IMR-90 (cell line): ENCODE measurements at regions not wholly inside any gene's neighbourhood (a gene's known extent, or its start where the extent isn't known, plus 50 kb on each side); places are given as distances from the start of the nearest gene placed in this dataset.

ENCODE experiments used
- ATAC-seq: fragments of 200-7000 bp; cut with Tn5 transposase; 2 replicates; pipeline ENCODE4 v1.9.1; 2020; ENCODE audit warnings: low read depth, mild to moderate bottlenecking, moderate library complexity
- BruUV-seq: library from RNA; stranded (reverse); fragments of 400-500 nt; replicated peaks from 2 replicates; lab custom pipeline; 2021; lab: Mats Ljungman, UMichigan
- CTCF ChIA-PET: fragments of 300-600 bp; formaldehyde crosslinking; extraction: SDS; loops from one replicate; lab custom pipeline; 2021; ENCODE audit warnings: antibody characterized with exemption; lab: Yijun Ruan, JAX
- POLR2A ChIA-PET: fragments of 300-600 bp; sonication (Branson Sonifier 250); formaldehyde crosslinking; loops from one replicate; lab custom pipeline; 2022; ENCODE audit warnings: antibody characterized with exemption; ENCODE audit not compliant: unreplicated experiment; lab: Charles Lee
- DNase-seq: peaks from one replicate; pipeline ENCODE4 v3.0.0; 2013
- H2AFZ ChIP-seq: replicated peaks from 2 replicates; pipeline ENCODE3; 2013; ENCODE audit warnings: low read length, mild to moderate bottlenecking; ENCODE audit not compliant: poor library complexity
- H2AK5ac ChIP-seq: 2 replicates; pipeline ENCODE4 v1.6.1; 2013; ENCODE audit warnings: low read depth, low read length, inconsistent platforms
- H2AK9ac ChIP-seq: replicated peaks from 2 replicates; pipeline ENCODE3; 2013; ENCODE audit warnings: mild to moderate bottlenecking, low read depth, low read length, moderate library complexity; ENCODE audit not compliant: poor library complexity
- H2BK120ac ChIP-seq: 2 replicates; pipeline ENCODE4 v1.6.1; 2013; ENCODE audit warnings: low read depth, low read length, inconsistent platforms
- H2BK15ac ChIP-seq: 3 replicates; pipeline ENCODE4 v1.6.1; 2013; ENCODE audit warnings: low read depth, low read length, inconsistent platforms
- H2BK20ac ChIP-seq: 2 replicates; pipeline ENCODE4 v1.6.1; 2013; ENCODE audit warnings: low read depth, mild to moderate bottlenecking, inconsistent platforms, low read length, moderate library complexity
- H2BK5ac ChIP-seq: 2 replicates; pipeline ENCODE4 v1.6.1; 2013; ENCODE audit warnings: mild to moderate bottlenecking, low read depth, low read length, inconsistent platforms; ENCODE audit not compliant: poor library complexity, severe bottlenecking
- H3K14ac ChIP-seq: replicated peaks from 2 replicates; pipeline ENCODE4 v1.6.1; 2013; ENCODE audit warnings: low read depth, low read length, inconsistent platforms
- H3K18ac ChIP-seq: 2 replicates; pipeline ENCODE4 v1.6.1; 2013; ENCODE audit warnings: low read depth, low read length, control low read depth
- H3K23ac ChIP-seq: 2 replicates; pipeline ENCODE4 v1.6.1; 2013; ENCODE audit warnings: low read depth, low read length, inconsistent platforms
- H3K27ac ChIP-seq: 2 replicates; pipeline ENCODE4 v1.5.1; 2013; ENCODE audit warnings: mild to moderate bottlenecking, control low read depth, low read length; ENCODE audit not compliant: insufficient read depth
- H3K27me3 ChIP-seq: 2 replicates; pipeline ENCODE4 v1.6.1; 2013; ENCODE audit warnings: low read length; ENCODE audit not compliant: control insufficient read depth, insufficient read depth
- H3K36me3 ChIP-seq: 2 replicates; pipeline ENCODE4 v1.6.1; 2013; ENCODE audit warnings: low read length, mixed read lengths; ENCODE audit not compliant: control insufficient read depth, insufficient read depth
- H3K4ac ChIP-seq: 2 replicates; pipeline ENCODE4 v1.6.1; 2013; ENCODE audit warnings: low read depth, low read length, inconsistent platforms
- H3K4me1 ChIP-seq: 2 replicates; pipeline ENCODE4 v1.6.1; 2013; ENCODE audit warnings: low read length, mixed read lengths; ENCODE audit not compliant: control insufficient read depth, insufficient read depth
- H3K4me2 ChIP-seq: 2 replicates; pipeline ENCODE4 v1.6.1; 2013; ENCODE audit warnings: low read depth, mild to moderate bottlenecking, control low read depth, low read length, moderate library complexity
- H3K4me3 ChIP-seq: 2 replicates; pipeline ENCODE4 v1.5.1; 2013; ENCODE audit warnings: low read depth, mild to moderate bottlenecking, control low read depth, low read length, moderate library complexity; ENCODE audit not compliant: insufficient read depth
- H3K56ac ChIP-seq: 2 replicates; pipeline ENCODE4 v1.6.1; 2013; ENCODE audit warnings: low read length, inconsistent platforms; ENCODE audit not compliant: insufficient read depth; ENCODE audit errors: extremely low read depth
- H3K79me1 ChIP-seq, 2 experiments: 2 replicates each; pipeline ENCODE4 v1.6.1; 2013; ENCODE audit warnings: low read length in 2 of 2, inconsistent platforms in 1 of 2, low read depth in 1 of 2
- H3K9ac ChIP-seq: 2 replicates; pipeline ENCODE4 v1.6.1; 2013; ENCODE audit warnings: low read depth, low read length, control low read depth
- H3K9me1 ChIP-seq: 2 replicates; pipeline ENCODE4 v1.6.1; 2013; ENCODE audit warnings: low read length, inconsistent platforms; ENCODE audit not compliant: insufficient read depth
- H3K9me3 ChIP-seq: 2 replicates; pipeline ENCODE4 v1.6.1; 2013; ENCODE audit warnings: low read length; ENCODE audit not compliant: control insufficient read depth, insufficient read depth
- H4K20me1 ChIP-seq: 2 replicates; pipeline ENCODE4 v1.6.1; 2013; ENCODE audit warnings: low read length, inconsistent platforms; ENCODE audit not compliant: insufficient read depth
- H4K5ac ChIP-seq: 2 replicates; pipeline ENCODE4 v1.6.1; 2013; ENCODE audit warnings: mild to moderate bottlenecking, low read depth, low read length, control low read depth
- H4K8ac ChIP-seq, 2 experiments: 2 replicates each; pipeline ENCODE4 v1.6.1; 2013; ENCODE audit warnings: low read depth in 2 of 2, low read length in 2 of 2, control low read depth in 1 of 2, inconsistent platforms in 1 of 2
- H4K91ac ChIP-seq: 2 replicates; pipeline ENCODE4 v1.6.1; 2013; ENCODE audit warnings: low read depth, low read length, inconsistent platforms; ENCODE audit not compliant: insufficient read depth
- BHLHE40 ChIP-seq: fragments of 150-350 bp; IDR thresholded peaks from 2 replicates; pipeline ENCODE4 v1.6.1; 2016; ENCODE audit warnings: mild to moderate bottlenecking, low read depth, low read length
- CEBPB ChIP-seq: IDR thresholded peaks from 2 replicates; pipeline ENCODE4 v1.6.1; 2012; ENCODE audit warnings: low read depth, low read length, improper control_type of control experiment
- CHD1 ChIP-seq: IDR thresholded peaks from 2 replicates; pipeline ENCODE4 v1.6.1; 2012; ENCODE audit warnings: low read depth, low read length, improper control_type of control experiment
- CTCF ChIP-seq: conservative IDR thresholded peaks from 2 replicates; pipeline ENCODE4 v1.5.1; 2012; ENCODE audit warnings: mild to moderate bottlenecking, low read depth, low read length, improper control_type of control experiment
- ELK1 ChIP-seq: fragments of 150-350 bp; IDR thresholded peaks from 2 replicates; pipeline ENCODE4 v1.6.1; 2016; ENCODE audit warnings: low read depth, mild to moderate bottlenecking, low read length, moderate library complexity, borderline replicate concordance
- FOS ChIP-seq: fragments of 150-350 bp; IDR thresholded peaks from 2 replicates; pipeline ENCODE4 v1.6.1; 2016; ENCODE audit warnings: low read depth, low read length
- MAFK ChIP-seq: IDR thresholded peaks from 2 replicates; pipeline ENCODE4 v1.6.1; 2012; ENCODE audit warnings: low read depth, low read length, improper control_type of control experiment
- MXI1 ChIP-seq: IDR thresholded peaks from 2 replicates; pipeline ENCODE4 v1.6.1; 2012; ENCODE audit warnings: low read depth, mild to moderate bottlenecking, low read length, moderate library complexity, borderline replicate concordance
- NFE2L2 ChIP-seq: fragments of 150-350 bp; IDR thresholded peaks from 2 replicates; pipeline ENCODE4 v1.6.1; 2016; ENCODE audit warnings: low read depth, mild to moderate bottlenecking, low read length
- POLR2A ChIP-seq: IDR thresholded peaks from 2 replicates; pipeline ENCODE4 v1.6.1; 2012; ENCODE audit warnings: mild to moderate bottlenecking, low read depth, low read length
- RAD21 ChIP-seq: IDR thresholded peaks from 2 replicates; pipeline ENCODE4 v1.6.1; 2012; ENCODE audit warnings: low read length, improper control_type of control experiment
- RCOR1 ChIP-seq: IDR thresholded peaks from 2 replicates; pipeline ENCODE4 v1.6.1; 2012; ENCODE audit warnings: mild to moderate bottlenecking, low read length, improper control_type of control experiment; ENCODE audit not compliant: insufficient replicate concordance
- RFX5 ChIP-seq: IDR thresholded peaks from 2 replicates; pipeline ENCODE4 v1.8.0; 2012; ENCODE audit warnings: low read depth, mild to moderate bottlenecking, low read length, moderate library complexity
- SMC3 ChIP-seq: fragments of 150-350 bp; IDR thresholded peaks from 2 replicates; pipeline ENCODE4 v1.6.1; 2016; ENCODE audit warnings: low read depth, mild to moderate bottlenecking, antibody characterized with exemption, low read length, moderate library complexity
- USF2 ChIP-seq: fragments of 150-350 bp; IDR thresholded peaks from 2 replicates; pipeline ENCODE4 v1.6.1; 2017; ENCODE audit warnings: mild to moderate bottlenecking, antibody characterized with exemption, low read length, low read depth
- WGBS, 2 experiments: methylation state at CpG; one replicate each; pipeline versions ENCODE4 v1.1.5 to v1.1.7; 2013; ENCODE audit warnings: missing lambda C conversion rate in 2 of 2; ENCODE audit not compliant: insufficient read length in 1 of 2; ENCODE audit errors: extremely low coverage in 2 of 2; 5-methylcytosine and 5-hydroxymethylcytosine counted together
- dilution Hi-C: fragments of 300-500 bp; cut with HindIII; formaldehyde crosslinking; loops from one replicate; pipeline ENCODE4 v1.14.3; 2018; ENCODE audit warnings: low sequenced_read_pairs; ENCODE audit not compliant: unreplicated experiment
- in situ Hi-C: fragments of 300-500 bp; cut with MboI; formaldehyde crosslinking; loops from 3 replicates; pipeline ENCODE4 v1.14.3; 2019; ENCODE audit warnings: low sequenced_read_pairs, inconsistent platforms, mixed read lengths
- intact Hi-C: fragments of 100-400 bp; cut with micrococcal nuclease; formaldehyde crosslinking; loops from 2 replicates; pipeline ENCODE4 v1.10.0; 2022

GRCh38 chr18:76139844-76140243, 355.2 kb downstream of the ZNF516 start:
- intact Hi-C loops (no loop called here), dilution Hi-C loops (no loop called here), in situ Hi-C loops (no loop called here)
- no peak overlapping the region for H3K18ac ChIP-seq
- H2BK5ac ChIP-seq: no peak overlapping the region
- H4K91ac ChIP-seq: no peak overlapping the region
- no peak overlapping the region for H2AFZ ChIP-seq
- no peak overlapping the region for H2BK120ac ChIP-seq
- H3K14ac ChIP-seq: no peak overlapping the region
- H4K8ac ChIP-seq: no peak overlapping the region
- H3K23ac ChIP-seq: no peak overlapping the region
- peaks cover 6% of the 10 kb centered on the region; the same call in 1 of the 2 replicates for H3K9me3 ChIP-seq
- no peaks in the 10 kb centered on the region for H4K20me1 ChIP-seq
- no peak for DNase-seq
- H3K4ac ChIP-seq: no peak overlapping the region
- BruUV-seq: no TSS peak
- H2AK5ac ChIP-seq: no peak overlapping the region
- H3K56ac ChIP-seq: no peak overlapping the region
- H3K4me2 ChIP-seq: no peak overlapping the region
- POLR2A ChIA-PET: no interaction called here
- WGBS, 2 experiments: no CpG with 5 or more reads among the region's 1 CpG
- H4K5ac ChIP-seq: no peak overlapping the region
- CTCF ChIA-PET: interaction anchor here (0.6 kb wide), 1 partner anchor 548 kb away, joined by 8 read pairs; no protein-coding TSS in a partner anchor
- H3K4me3 ChIP-seq: no peak overlapping the region
- no peaks in the 10 kb centered on the region for H3K4me1 ChIP-seq
- ATAC-seq: no peak
- TF ChIP-seq BHLHE40 (no peak), MXI1 (no peak), CTCF (no peak), MAFK (no peak), CEBPB (no peak), NFE2L2 (no peak), RFX5 (no peak), SMC3 (no peak), RAD21 (no peak), ELK1 (no peak), RCOR1 (no peak), FOS (no peak), POLR2A (no peak), USF2 (no peak), CHD1 (no peak)
- no peaks in the 10 kb centered on the region for H3K9me1 ChIP-seq
- H3K79me1 ChIP-seq: no peaks in the 10 kb centered on the region
- H3K27me3 ChIP-seq: no peaks in the 10 kb centered on the region
- H2AK9ac ChIP-seq: no peak overlapping the region
- no peak overlapping the region for H2BK15ac ChIP-seq
- H3K9ac ChIP-seq: no peak overlapping the region
- H2BK20ac ChIP-seq: no peak overlapping the region
- H3K27ac ChIP-seq: no peak overlapping the region
- no peaks in the 10 kb centered on the region for H3K36me3 ChIP-seq
